HEK293 (cell line): ENCODE measurements at regions not wholly inside any gene's neighbourhood (a gene's known extent, or its start where the extent isn't known, plus 50 kb on each side); places are given as distances from the start of the nearest gene placed in this dataset.

Experiments used
- CTCF ChIA-PET: fragments of 350-600 bp; formaldehyde crosslinking; extraction: SDS; loops from one replicate; lab custom pipeline; 2021; ENCODE audit warnings: antibody characterized with exemption; lab: Yijun Ruan, JAX
- POLR2A ChIA-PET: fragments of 300-600 bp; formaldehyde crosslinking; extraction: SDS; loops from one replicate; lab custom pipeline; 2020; ENCODE audit warnings: antibody characterized with exemption, inconsistent platforms; lab: Yijun Ruan, JAX
- H3K27ac ChIP-seq: fragments of 200-500 bp; sonication (Bioruptor generic); 2 replicates; pipeline ENCODE4 v1.5.1; 2014; ENCODE audit warnings: low read depth, low read length, control low read depth, inconsistent platforms; ENCODE audit errors: extremely low read depth
- H3K36me3 ChIP-seq, 2 experiments: fragments of 200-500 bp in 1 of 2; sonication (Bioruptor generic) in 1 of 2; 1 replicate in 1 of 2; 2 replicates in 1 of 2; pipeline ENCODE4 v1.5.1; 2014 to 2017; ENCODE audit warnings: inconsistent platforms in 2 of 2, low read length in 2 of 2; ENCODE audit not compliant: control insufficient read depth in 2 of 2, insufficient read depth in 1 of 2
- H3K4me1 ChIP-seq: fragments of 200-500 bp; sonication (Bioruptor generic); 2 replicates; pipeline ENCODE4 v1.5.1; 2014; ENCODE audit warnings: mild to moderate bottlenecking, low read length, inconsistent platforms; ENCODE audit not compliant: control insufficient read depth, insufficient read depth
- H3K4me3 ChIP-seq: 2 replicates; pipeline ENCODE4 v1.5.1; 2011; ENCODE audit warnings: low read depth, mild to moderate bottlenecking, control low read depth, low read length, moderate library complexity
- H3K9me3 ChIP-seq: fragments of 200-500 bp; sonication (Bioruptor generic); 2 replicates; pipeline ENCODE4 v1.5.1; 2014; ENCODE audit warnings: low read depth, low read length, inconsistent platforms; ENCODE audit not compliant: control insufficient read depth, insufficient read depth
- GLI2 ChIP-seq: fragments of 450-650 bp; formaldehyde crosslinking; IDR thresholded peaks from 2 replicates; pipeline ENCODE4; 2017; ENCODE audit warnings: missing biosample characterization, missing genetic modification characterization, low read depth, borderline replicate concordance
- HOXA7 ChIP-seq: sonication (generic); formaldehyde crosslinking; IDR thresholded peaks from 2 replicates; pipeline ENCODE4 v1.8.1; 2022; ENCODE audit warnings: missing genetic modification reagents, borderline replicate concordance
- HOXD13 ChIP-seq: sonication (generic); formaldehyde crosslinking; IDR thresholded peaks from 2 replicates; pipeline ENCODE4 v1.8.0; 2022; ENCODE audit warnings: missing genetic modification reagents, borderline replicate concordance
- KLF8 ChIP-seq: fragments of 450-650 bp; formaldehyde crosslinking; IDR thresholded peaks from 2 replicates; pipeline ENCODE4 v1.5.1; 2016; ENCODE audit warnings: missing biosample characterization, missing genetic modification characterization
- SP2 ChIP-seq: fragments of 450-650 bp; formaldehyde crosslinking; IDR thresholded peaks from 2 replicates; pipeline ENCODE4 v1.5.1; 2016; ENCODE audit warnings: missing biosample characterization, missing genetic modification characterization
- ZBTB48 ChIP-seq: fragments of 450-650 bp; formaldehyde crosslinking; IDR thresholded peaks from 2 replicates; pipeline ENCODE4 v1.5.1; 2016; ENCODE audit warnings: missing biosample characterization, missing genetic modification characterization
- ZFP3 ChIP-seq: fragments of 450-650 bp; formaldehyde crosslinking; IDR thresholded peaks from 2 replicates; pipeline ENCODE4 v1.5.1; 2016; ENCODE audit warnings: low read depth, missing biosample characterization, missing genetic modification characterization
- ZNF114 ChIP-seq: fragments of 450-650 bp; formaldehyde crosslinking; IDR thresholded peaks from 2 replicates; pipeline ENCODE4 v1.5.0; 2017; ENCODE audit warnings: missing biosample characterization, missing genetic modification characterization
- ZNF138 ChIP-seq: fragments of 450-650 bp; formaldehyde crosslinking; IDR thresholded peaks from 2 replicates; pipeline ENCODE4 v1.5.1; 2016; ENCODE audit warnings: missing biosample characterization, missing genetic modification characterization, borderline replicate concordance
- ZNF146 ChIP-seq: fragments of 450-650 bp; formaldehyde crosslinking; IDR thresholded peaks from 2 replicates; pipeline ENCODE4 v1.5.1; 2016; ENCODE audit warnings: missing biosample characterization, missing genetic modification characterization
- ZNF157 ChIP-seq: fragments of 450-650 bp; formaldehyde crosslinking; IDR thresholded peaks from 2 replicates; pipeline ENCODE4 v1.5.1; 2016; ENCODE audit warnings: missing biosample characterization, missing genetic modification characterization
- ZNF350 ChIP-seq: fragments of 450-650 bp; formaldehyde crosslinking; IDR thresholded peaks from 2 replicates; pipeline ENCODE4 v1.5.0; 2017; ENCODE audit warnings: missing biosample characterization, mild to moderate bottlenecking, missing genetic modification characterization
- ZNF623 ChIP-seq: fragments of 450-650 bp; formaldehyde crosslinking; IDR thresholded peaks from 2 replicates; pipeline ENCODE4 v1.5.1; 2016; ENCODE audit warnings: missing biosample characterization, missing genetic modification characterization
- ZNF626 ChIP-seq: fragments of 450-650 bp; sonication (Bioruptor Pico); formaldehyde crosslinking; IDR thresholded peaks from 2 replicates; pipeline ENCODE4 v1.5.1; 2018; ENCODE audit warnings: missing biosample characterization, missing genetic modification characterization, inconsistent platforms
- ZNF660 ChIP-seq: fragments of 450-650 bp; IDR thresholded peaks from 2 replicates; pipeline ENCODE4 v1.5.1; 2018; ENCODE audit warnings: missing biosample characterization, mild to moderate bottlenecking, missing genetic modification characterization
- ZNF701 ChIP-seq: fragments of 450-650 bp; formaldehyde crosslinking; IDR thresholded peaks from 2 replicates; pipeline ENCODE4 v1.5.1; 2016; ENCODE audit warnings: missing biosample characterization, missing genetic modification characterization
- ZNF768 ChIP-seq: fragments of 450-650 bp; formaldehyde crosslinking; IDR thresholded peaks from 2 replicates; pipeline ENCODE4 v1.5.1; 2018; ENCODE audit warnings: missing biosample characterization, mild to moderate bottlenecking, missing genetic modification characterization
- TF ChIP-seq, protein P1 (sequence below): fragments of 450-650 bp; formaldehyde crosslinking; conservative IDR thresholded peaks from 2 replicates; pipeline ENCODE4 v1.5.1; 2016; ENCODE audit warnings: low read depth, missing biosample characterization, missing genetic modification characterization
- TF ChIP-seq, protein P2 (sequence below): fragments of 450-650 bp; formaldehyde crosslinking; IDR thresholded peaks from 2 replicates; pipeline ENCODE4 v1.5.1; 2016; ENCODE audit warnings: missing biosample characterization, missing genetic modification characterization
- TF ChIP-seq, protein P3 (sequence below): fragments of 450-650 bp; formaldehyde crosslinking; IDR thresholded peaks from 2 replicates; pipeline ENCODE4 v1.5.1; 2016; ENCODE audit warnings: missing biosample characterization, missing genetic modification characterization
- TF ChIP-seq, protein P4 (sequence below): IDR thresholded peaks from 2 replicates; pipeline ENCODE4 v1.6.1; 2011; ENCODE audit warnings: mild to moderate bottlenecking, low read depth, low read length, borderline replicate concordance

DNA sequence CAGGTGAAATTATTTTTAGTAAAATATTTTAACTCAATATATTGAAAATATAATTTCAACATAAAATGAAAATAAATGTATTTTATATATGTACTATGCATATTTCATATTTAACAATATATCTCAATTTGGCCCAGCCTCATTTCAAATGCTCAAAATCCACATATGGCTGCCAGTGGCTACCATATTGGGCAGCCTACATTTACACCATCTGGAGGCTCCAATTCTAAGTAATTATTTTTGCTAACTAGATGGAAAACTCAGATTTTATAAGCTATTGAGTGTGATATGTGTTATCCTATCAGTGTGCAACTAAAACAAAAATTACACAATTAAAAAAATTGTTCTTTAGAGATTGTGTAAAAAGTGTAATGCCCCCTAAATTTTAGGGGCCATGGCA, 96.9 kb downstream of the SOX4 start (continued):
- no peak for TF ChIP-seq ZNF660 (tag by site-specific recombination)
- no peak for TF ChIP-seq ZNF157 (tag by site-specific recombination)
- TF ChIP-seq ZBTB48 (tag by site-specific recombination): no peak
- TF ChIP-seq ZNF114: no peak
- TF ChIP-seq GLI2 (tag by site-specific recombination): no peak
- TF ChIP-seq ZFP3 (tag by site-specific recombination): no peak
- TF ChIP-seq, protein P1, sequence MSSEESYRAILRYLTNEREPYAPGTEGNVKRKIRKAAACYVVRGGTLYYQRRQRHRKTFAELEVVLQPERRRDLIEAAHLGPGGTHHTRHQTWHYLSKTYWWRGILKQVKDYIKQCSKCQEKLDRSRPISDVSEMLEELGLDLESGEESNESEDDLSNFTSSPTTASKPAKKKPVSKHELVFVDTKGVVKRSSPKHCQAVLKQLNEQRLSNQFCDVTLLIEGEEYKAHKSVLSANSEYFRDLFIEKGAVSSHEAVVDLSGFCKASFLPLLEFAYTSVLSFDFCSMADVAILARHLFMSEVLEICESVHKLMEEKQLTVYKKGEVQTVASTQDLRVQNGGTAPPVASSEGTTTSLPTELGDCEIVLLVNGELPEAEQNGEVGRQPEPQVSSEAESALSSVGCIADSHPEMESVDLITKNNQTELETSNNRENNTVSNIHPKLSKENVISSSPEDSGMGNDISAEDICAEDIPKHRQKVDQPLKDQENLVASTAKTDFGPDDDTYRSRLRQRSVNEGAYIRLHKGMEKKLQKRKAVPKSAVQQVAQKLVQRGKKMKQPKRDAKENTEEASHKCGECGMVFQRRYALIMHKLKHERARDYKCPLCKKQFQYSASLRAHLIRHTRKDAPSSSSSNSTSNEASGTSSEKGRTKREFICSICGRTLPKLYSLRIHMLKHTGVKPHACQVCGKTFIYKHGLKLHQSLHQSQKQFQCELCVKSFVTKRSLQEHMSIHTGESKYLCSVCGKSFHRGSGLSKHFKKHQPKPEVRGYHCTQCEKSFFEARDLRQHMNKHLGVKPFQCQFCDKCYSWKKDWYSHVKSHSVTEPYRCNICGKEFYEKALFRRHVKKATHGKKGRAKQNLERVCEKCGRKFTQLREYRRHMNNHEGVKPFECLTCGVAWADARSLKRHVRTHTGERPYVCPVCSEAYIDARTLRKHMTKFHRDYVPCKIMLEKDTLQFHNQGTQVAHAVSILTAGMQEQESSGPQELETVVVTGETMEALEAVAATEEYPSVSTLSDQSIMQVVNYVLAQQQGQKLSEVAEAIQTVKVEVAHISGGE (tag by site-specific recombination): no peak
- no peak for TF ChIP-seq ZNF701 (tag by site-specific recombination)
- no peak for TF ChIP-seq ZNF768
- TF ChIP-seq ZNF626: no peak

DNA sequence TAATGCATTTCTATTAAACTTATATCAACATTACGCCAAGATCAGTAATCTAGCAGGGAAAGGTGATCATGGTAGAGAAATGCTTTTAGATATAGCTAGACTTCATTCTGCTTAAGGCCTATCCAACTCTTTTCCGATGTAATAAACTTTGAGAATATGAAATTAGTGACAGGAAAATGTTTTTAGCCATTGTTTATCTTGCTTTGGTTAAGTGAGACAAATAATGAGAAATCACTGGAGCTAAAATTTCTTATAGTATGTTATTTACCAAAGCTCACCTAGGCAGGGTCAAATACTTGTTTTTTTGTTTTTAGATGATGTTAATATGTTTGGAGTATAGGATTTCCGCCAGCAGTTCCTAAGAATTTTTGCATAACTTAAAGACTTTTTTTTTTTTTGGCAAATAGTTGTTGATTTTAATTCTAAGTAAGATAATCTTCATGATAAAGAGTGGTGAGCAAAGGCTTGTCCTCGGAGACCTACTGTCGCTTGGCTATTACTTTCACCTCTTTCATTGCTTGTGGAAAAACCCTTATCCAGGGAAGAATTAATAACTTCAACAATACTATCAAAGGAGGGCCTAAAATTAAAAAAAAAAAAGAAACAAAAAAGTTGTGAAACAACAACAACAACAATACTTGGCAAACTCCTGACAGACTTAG, 98.3 kb downstream of the SOX4 start:
- H3K9me3 ChIP-seq: no peaks in the 10 kb centered on the region
- H3K27ac ChIP-seq: no peak overlapping the region
- ChIA-PET POLR2A (no interaction called here), CTCF (interaction anchor here (0.6 kb wide), 1 partner anchor 59 kb away, joined by 9 read pairs; no protein-coding TSS in a partner anchor)
- no peak overlapping the region for H3K4me3 ChIP-seq
- no peak for TF ChIP-seq ZNF350 (tag by site-specific recombination)
- no peaks in the 10 kb centered on the region for H3K4me1 ChIP-seq
- no peaks in the 10 kb centered on the region for H3K36me3 ChIP-seq

DNA sequence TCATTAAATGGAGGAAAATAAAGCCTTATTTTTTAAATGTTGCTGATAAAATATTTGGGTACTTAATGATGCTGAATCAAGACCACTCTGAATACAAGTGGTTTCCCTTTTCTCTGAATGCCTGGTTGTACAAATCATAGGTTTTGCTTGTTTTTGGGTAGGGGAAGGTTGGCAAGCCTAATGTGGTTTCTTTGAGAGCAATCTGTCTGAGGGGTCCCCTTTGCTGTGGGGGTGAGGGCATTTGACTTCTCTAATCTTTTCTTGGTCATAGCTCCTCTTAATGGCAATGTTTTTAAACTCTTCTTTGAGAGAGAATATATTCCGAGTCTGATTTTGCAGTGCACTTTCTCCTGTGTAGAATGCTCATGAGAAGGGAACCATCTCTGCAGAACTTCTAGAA, 99.2 kb downstream of the SOX4 start:
- H3K27ac ChIP-seq: no peak overlapping the region
- CTCF ChIA-PET: interaction anchor here (0.8 kb wide), 1 partner anchor 531 kb away, joined by 9 read pairs; no protein-coding TSS in a partner anchor

More for the DNA sequence above, 99.2 kb downstream of the SOX4 start:
- POLR2A ChIA-PET: interaction anchor here (0.6 kb wide), 1 partner anchor 1754 kb away, joined by 3 read pairs; no protein-coding TSS in a partner anchor
- Histone ChIP-seq H3K36me3 (no peaks in the 10 kb centered on the region), H3K4me3 (no peak overlapping the region), H3K9me3 (no peaks in the 10 kb centered on the region), H3K4me1 (no peaks in the 10 kb centered on the region)
- TF ChIP-seq HOXA7 (CRISPR knock-in tag) (no peak), ZNF701 (tag by site-specific recombination) (no peak), ZNF146 (tag by site-specific recombination) (no peak), KLF8 (tag by site-specific recombination) (no peak), SP2 (tag by site-specific recombination) (no peak), HOXD13 (CRISPR knock-in tag) (no peak), ZNF623 (tag by site-specific recombination) (no peak), ZNF138 (tag by site-specific recombination) (no peak)
- TF ChIP-seq, protein P2, sequence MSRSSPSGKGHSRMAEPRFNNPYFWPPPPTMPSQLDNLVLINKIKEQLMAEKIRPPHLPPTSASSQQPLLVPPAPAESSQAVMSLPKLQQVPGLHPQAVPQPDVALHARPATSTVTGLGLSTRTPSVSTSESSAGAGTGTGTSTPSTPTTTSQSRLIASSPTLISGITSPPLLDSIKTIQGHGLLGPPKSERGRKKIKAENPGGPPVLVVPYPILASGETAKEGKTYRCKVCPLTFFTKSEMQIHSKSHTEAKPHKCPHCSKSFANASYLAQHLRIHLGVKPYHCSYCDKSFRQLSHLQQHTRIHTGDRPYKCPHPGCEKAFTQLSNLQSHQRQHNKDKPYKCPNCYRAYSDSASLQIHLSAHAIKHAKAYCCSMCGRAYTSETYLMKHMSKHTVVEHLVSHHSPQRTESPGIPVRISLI: no peak
- TF ChIP-seq, protein P3, sequence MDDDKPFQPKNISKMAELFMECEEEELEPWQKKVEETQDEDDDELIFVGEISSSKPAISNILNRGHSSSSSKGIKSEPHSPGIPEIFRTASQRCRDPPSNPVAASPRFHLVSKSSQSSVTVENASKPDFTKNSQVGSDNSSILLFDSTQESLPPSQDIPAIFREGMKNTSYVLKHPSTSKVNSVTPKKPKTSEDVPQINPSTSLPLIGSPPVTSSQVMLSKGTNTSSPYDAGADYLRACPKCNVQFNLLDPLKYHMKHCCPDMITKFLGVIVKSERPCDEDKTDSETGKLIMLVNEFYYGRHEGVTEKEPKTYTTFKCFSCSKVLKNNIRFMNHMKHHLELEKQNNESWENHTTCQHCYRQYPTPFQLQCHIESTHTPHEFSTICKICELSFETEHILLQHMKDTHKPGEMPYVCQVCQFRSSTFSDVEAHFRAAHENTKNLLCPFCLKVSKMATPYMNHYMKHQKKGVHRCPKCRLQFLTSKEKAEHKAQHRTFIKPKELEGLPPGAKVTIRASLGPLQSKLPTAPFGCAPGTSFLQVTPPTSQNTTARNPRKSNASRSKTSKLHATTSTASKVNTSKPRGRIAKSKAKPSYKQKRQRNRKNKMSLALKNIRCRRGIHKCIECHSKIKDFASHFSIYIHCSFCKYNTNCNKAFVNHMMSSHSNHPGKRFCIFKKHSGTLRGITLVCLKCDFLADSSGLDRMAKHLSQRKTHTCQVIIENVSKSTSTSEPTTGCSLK (tag by site-specific recombination): no peak
- TF ChIP-seq, protein P4, sequence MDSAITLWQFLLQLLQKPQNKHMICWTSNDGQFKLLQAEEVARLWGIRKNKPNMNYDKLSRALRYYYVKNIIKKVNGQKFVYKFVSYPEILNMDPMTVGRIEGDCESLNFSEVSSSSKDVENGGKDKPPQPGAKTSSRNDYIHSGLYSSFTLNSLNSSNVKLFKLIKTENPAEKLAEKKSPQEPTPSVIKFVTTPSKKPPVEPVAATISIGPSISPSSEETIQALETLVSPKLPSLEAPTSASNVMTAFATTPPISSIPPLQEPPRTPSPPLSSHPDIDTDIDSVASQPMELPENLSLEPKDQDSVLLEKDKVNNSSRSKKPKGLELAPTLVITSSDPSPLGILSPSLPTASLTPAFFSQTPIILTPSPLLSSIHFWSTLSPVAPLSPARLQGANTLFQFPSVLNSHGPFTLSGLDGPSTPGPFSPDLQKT: no peak
